HEK293 (cell line): ENCODE measurements at regions not wholly inside any gene's neighbourhood (a gene's known extent, or its start where the extent isn't known, plus 50 kb on each side); places are given as distances from the start of the nearest gene placed in this dataset.

ENCODE experiments used
- CTCF ChIA-PET: fragments of 350-600 bp; formaldehyde crosslinking; extraction: SDS; loops from one replicate; lab custom pipeline; 2021; ENCODE audit warnings: antibody characterized with exemption; lab: Yijun Ruan, JAX
- POLR2A ChIA-PET: fragments of 300-600 bp; formaldehyde crosslinking; extraction: SDS; loops from one replicate; lab custom pipeline; 2020; ENCODE audit warnings: antibody characterized with exemption, inconsistent platforms; lab: Yijun Ruan, JAX
- H3K27ac ChIP-seq: fragments of 200-500 bp; sonication (Bioruptor generic); 2 replicates; pipeline ENCODE4 v1.5.1; 2014; ENCODE audit warnings: low read depth, low read length, control low read depth, inconsistent platforms; ENCODE audit errors: extremely low read depth
- H3K36me3 ChIP-seq, 2 experiments: fragments of 200-500 bp in 1 of 2; sonication (Bioruptor generic) in 1 of 2; 1 replicate in 1 of 2; 2 replicates in 1 of 2; pipeline ENCODE4 v1.5.1; 2014 to 2017; ENCODE audit warnings: inconsistent platforms in 2 of 2, low read length in 2 of 2; ENCODE audit not compliant: control insufficient read depth in 2 of 2, insufficient read depth in 1 of 2
- H3K4me1 ChIP-seq: fragments of 200-500 bp; sonication (Bioruptor generic); 2 replicates; pipeline ENCODE4 v1.5.1; 2014; ENCODE audit warnings: mild to moderate bottlenecking, low read length, inconsistent platforms; ENCODE audit not compliant: control insufficient read depth, insufficient read depth
- H3K4me3 ChIP-seq: 2 replicates; pipeline ENCODE4 v1.5.1; 2011; ENCODE audit warnings: low read depth, mild to moderate bottlenecking, control low read depth, low read length, moderate library complexity
- H3K9me3 ChIP-seq: fragments of 200-500 bp; sonication (Bioruptor generic); 2 replicates; pipeline ENCODE4 v1.5.1; 2014; ENCODE audit warnings: low read depth, low read length, inconsistent platforms; ENCODE audit not compliant: control insufficient read depth, insufficient read depth
- FEZF1 ChIP-seq: fragments of 450-650 bp; formaldehyde crosslinking; IDR thresholded peaks from 2 replicates; pipeline ENCODE4 v1.5.1; 2016; ENCODE audit warnings: missing biosample characterization, missing genetic modification characterization
- GLIS1 ChIP-seq: fragments of 450-650 bp; formaldehyde crosslinking; IDR thresholded peaks from 2 replicates; pipeline ENCODE4 v1.5.1; 2016; ENCODE audit warnings: missing biosample characterization, missing genetic modification characterization
- HOXC10 ChIP-seq: sonication (generic); formaldehyde crosslinking; IDR thresholded peaks from 2 replicates; pipeline ENCODE4 v1.8.1; 2023; ENCODE audit warnings: mild to moderate bottlenecking, missing genetic modification reagents
- SP7 ChIP-seq: fragments of 450-650 bp; formaldehyde crosslinking; IDR thresholded peaks from 2 replicates; pipeline ENCODE4 v1.5.1; 2016; ENCODE audit warnings: missing biosample characterization, missing genetic modification characterization
- WT1 ChIP-seq: fragments of 450-650 bp; formaldehyde crosslinking; IDR thresholded peaks from 2 replicates; pipeline ENCODE4 v1.5.1; 2016; ENCODE audit warnings: missing biosample characterization, missing genetic modification characterization
- ZBTB7A ChIP-seq: fragments of 450-650 bp; formaldehyde crosslinking; IDR thresholded peaks from 2 replicates; pipeline ENCODE4 v1.5.1; 2016; ENCODE audit warnings: low read depth, missing biosample characterization, missing genetic modification characterization
- ZEB2 ChIP-seq: fragments of 450-650 bp; formaldehyde crosslinking; IDR thresholded peaks from 2 replicates; pipeline ENCODE4 v1.5.1; 2016; ENCODE audit warnings: missing biosample characterization, missing genetic modification characterization
- ZNF184 ChIP-seq: fragments of 450-650 bp; IDR thresholded peaks from 2 replicates; pipeline ENCODE4 v1.5.1; 2018; ENCODE audit warnings: missing biosample characterization, mild to moderate bottlenecking, missing genetic modification characterization
- ZNF211 ChIP-seq: fragments of 450-650 bp; formaldehyde crosslinking; IDR thresholded peaks from 2 replicates; pipeline ENCODE4 v1.5.1; 2016; ENCODE audit warnings: low read depth, missing biosample characterization, missing genetic modification characterization
- ZNF324 ChIP-seq: fragments of 450-650 bp; formaldehyde crosslinking; IDR thresholded peaks from 2 replicates; pipeline ENCODE4 v1.5.1; 2016; ENCODE audit warnings: missing biosample characterization, missing genetic modification characterization
- ZNF366 ChIP-seq: fragments of 450-650 bp; formaldehyde crosslinking; conservative IDR thresholded peaks from 2 replicates; pipeline ENCODE4 v1.5.1; 2016; ENCODE audit warnings: missing biosample characterization, missing genetic modification characterization
- ZNF391 ChIP-seq: fragments of 450-650 bp; formaldehyde crosslinking; IDR thresholded peaks from 2 replicates; pipeline ENCODE4 v1.5.1; 2016; ENCODE audit warnings: low read depth, missing biosample characterization, missing genetic modification characterization, borderline replicate concordance
- ZNF423 ChIP-seq: fragments of 450-650 bp; formaldehyde crosslinking; IDR thresholded peaks from 2 replicates; pipeline ENCODE4 v1.5.1; 2016; ENCODE audit warnings: missing biosample characterization, missing genetic modification characterization
- ZNF629 ChIP-seq: fragments of 450-650 bp; formaldehyde crosslinking; IDR thresholded peaks from 2 replicates; pipeline ENCODE4 v1.5.1; 2017; ENCODE audit warnings: missing biosample characterization, missing genetic modification characterization
- ZNF670 ChIP-seq: fragments of 450-650 bp; formaldehyde crosslinking; IDR thresholded peaks from 2 replicates; pipeline ENCODE4 v1.5.1; 2016; ENCODE audit warnings: missing biosample characterization, missing genetic modification characterization, low read depth
- ZNF785 ChIP-seq: fragments of 450-650 bp; formaldehyde crosslinking; IDR thresholded peaks from 2 replicates; pipeline ENCODE4 v1.5.1; 2016; ENCODE audit warnings: missing biosample characterization, missing genetic modification characterization
- ZXDB ChIP-seq: fragments of 450-650 bp; formaldehyde crosslinking; IDR thresholded peaks from 2 replicates; pipeline ENCODE4 v1.5.1; 2016; ENCODE audit warnings: missing biosample characterization, missing genetic modification characterization
- TF ChIP-seq, protein P1 (sequence below): fragments of 450-650 bp; formaldehyde crosslinking; IDR thresholded peaks from 2 replicates; pipeline ENCODE4 v1.5.1; 2016; ENCODE audit warnings: missing biosample characterization, missing genetic modification characterization
- TF ChIP-seq, protein P2 (sequence below): fragments of 450-650 bp; formaldehyde crosslinking; IDR thresholded peaks from 2 replicates; pipeline ENCODE4 v1.5.1; 2016; ENCODE audit warnings: missing biosample characterization, missing genetic modification characterization, borderline replicate concordance
- TF ChIP-seq, protein P3 (sequence below): sonication (generic); formaldehyde crosslinking; IDR thresholded peaks from 2 replicates; pipeline ENCODE4 v1.8.1; 2022; ENCODE audit warnings: mild to moderate bottlenecking, moderate library complexity, missing genetic modification reagents
- TF ChIP-seq, protein P4 (sequence below): fragments of 450-650 bp; formaldehyde crosslinking; IDR thresholded peaks from 2 replicates; pipeline ENCODE4 v1.5.1; 2016; ENCODE audit warnings: missing biosample characterization, missing genetic modification characterization, low read depth
- TF ChIP-seq, protein P5 (sequence below): fragments of 450-650 bp; formaldehyde crosslinking; IDR thresholded peaks from 2 replicates; pipeline ENCODE4 v1.5.1; 2017; ENCODE audit warnings: missing biosample characterization, missing genetic modification characterization
- TF ChIP-seq, protein P6 (sequence below): fragments of 450-650 bp; formaldehyde crosslinking; IDR thresholded peaks from 2 replicates; pipeline ENCODE4 v1.5.1; 2016; ENCODE audit warnings: missing biosample characterization, missing genetic modification characterization
- TF ChIP-seq, protein P7 (sequence below): fragments of 450-650 bp; formaldehyde crosslinking; IDR thresholded peaks from 2 replicates; pipeline ENCODE4 v1.5.1; 2017; ENCODE audit warnings: missing biosample characterization, missing genetic modification characterization

DNA sequence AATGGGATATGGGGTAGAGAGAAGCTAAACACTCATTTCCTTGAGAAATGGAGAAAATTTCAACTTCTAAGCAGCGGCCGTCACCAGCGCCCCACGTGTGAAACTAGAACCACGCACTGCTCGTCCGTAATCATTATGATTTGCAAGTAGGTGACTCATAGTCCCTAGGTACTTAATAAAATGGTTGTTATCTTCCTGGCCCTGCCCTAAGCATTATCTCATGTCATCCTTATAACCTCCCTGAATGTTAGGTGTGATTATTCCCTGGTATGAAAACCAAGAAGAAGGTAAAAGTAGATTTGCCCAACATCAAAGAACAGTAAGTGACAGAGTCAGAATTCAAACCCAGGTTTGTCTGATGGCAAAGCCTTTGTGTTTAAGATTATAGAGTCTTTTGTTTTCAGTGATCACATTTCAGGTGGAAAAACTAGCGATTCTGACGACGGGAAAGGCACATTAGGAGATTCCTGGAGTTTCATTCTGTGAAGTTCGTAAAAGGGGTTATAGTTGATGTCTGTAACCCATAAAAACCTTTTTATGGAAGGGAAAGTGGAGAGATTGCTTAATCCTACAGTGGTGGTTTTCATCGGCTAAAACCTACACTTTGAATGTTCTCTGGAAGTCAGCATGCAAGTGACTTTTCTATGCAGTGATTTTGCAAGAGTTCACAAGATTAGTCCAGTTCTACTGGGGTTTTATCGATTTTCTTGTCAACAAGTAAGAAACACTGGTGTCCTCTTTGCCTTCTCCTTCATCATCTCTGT is 202.9 kb upstream of the WWC1 start:
- POLR2A ChIA-PET = no interaction called here
- CTCF ChIA-PET = no interaction called here
- H3K27ac ChIP-seq = 0 out of 2 replicates have a peak overlapping the region, but pooled peaks have one; percentile 9
- peaks cover 19% of the 10 kb centered on the region for H3K4me1 ChIP-seq
- H3K36me3 ChIP-seq = no peaks in the 10 kb centered on the region
- H3K9me3 ChIP-seq = no peaks in the 10 kb centered on the region
- H3K4me3 ChIP-seq = no peak overlapping the region
- TF ChIP-seq ZNF423 (tag by site-specific recombination) (no peak), WT1 (tag by site-specific recombination) (peak; percentile 50; the same call in 1 of the 2 replicates), ZNF211 (no peak), ZNF391 (tag by site-specific recombination) (peak; percentile 45; the same call in 1 of the 2 replicates), ZNF324 (tag by site-specific recombination) (peak; percentile 64; the same call in 1 of the 2 replicates), GLIS1 (tag by site-specific recombination) (peak; percentile 61), ZNF184 (tag by site-specific recombination) (0 out of 2 replicates have a peak, but pooled peaks have one; percentile 22), FEZF1 (peak; percentile 82), ZNF366 (tag by site-specific recombination) (peak; percentile 60; the same call in 1 of the 2 replicates), HOXC10 (CRISPR knock-in tag) (no peak), ZNF785 (tag by site-specific recombination) (no peak), ZBTB7A (tag by site-specific recombination) (no peak), ZNF629 (peak; percentile 56), ZEB2 (peak; percentile 68; the same call in 1 of the 2 replicates), ZXDB (peak; percentile 63; the same call in 1 of the 2 replicates), SP7 (tag by site-specific recombination) (peak; percentile 95), ZNF670 (tag by site-specific recombination) (no peak)
- TF ChIP-seq, protein P1, sequence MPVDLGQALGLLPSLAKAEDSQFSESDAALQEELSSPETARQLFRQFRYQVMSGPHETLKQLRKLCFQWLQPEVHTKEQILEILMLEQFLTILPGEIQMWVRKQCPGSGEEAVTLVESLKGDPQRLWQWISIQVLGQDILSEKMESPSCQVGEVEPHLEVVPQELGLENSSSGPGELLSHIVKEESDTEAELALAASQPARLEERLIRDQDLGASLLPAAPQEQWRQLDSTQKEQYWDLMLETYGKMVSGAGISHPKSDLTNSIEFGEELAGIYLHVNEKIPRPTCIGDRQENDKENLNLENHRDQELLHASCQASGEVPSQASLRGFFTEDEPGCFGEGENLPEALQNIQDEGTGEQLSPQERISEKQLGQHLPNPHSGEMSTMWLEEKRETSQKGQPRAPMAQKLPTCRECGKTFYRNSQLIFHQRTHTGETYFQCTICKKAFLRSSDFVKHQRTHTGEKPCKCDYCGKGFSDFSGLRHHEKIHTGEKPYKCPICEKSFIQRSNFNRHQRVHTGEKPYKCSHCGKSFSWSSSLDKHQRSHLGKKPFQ (tag by site-specific recombination) = peak; percentile 63; the same call in 1 of the 2 replicates
- TF ChIP-seq, protein P2, sequence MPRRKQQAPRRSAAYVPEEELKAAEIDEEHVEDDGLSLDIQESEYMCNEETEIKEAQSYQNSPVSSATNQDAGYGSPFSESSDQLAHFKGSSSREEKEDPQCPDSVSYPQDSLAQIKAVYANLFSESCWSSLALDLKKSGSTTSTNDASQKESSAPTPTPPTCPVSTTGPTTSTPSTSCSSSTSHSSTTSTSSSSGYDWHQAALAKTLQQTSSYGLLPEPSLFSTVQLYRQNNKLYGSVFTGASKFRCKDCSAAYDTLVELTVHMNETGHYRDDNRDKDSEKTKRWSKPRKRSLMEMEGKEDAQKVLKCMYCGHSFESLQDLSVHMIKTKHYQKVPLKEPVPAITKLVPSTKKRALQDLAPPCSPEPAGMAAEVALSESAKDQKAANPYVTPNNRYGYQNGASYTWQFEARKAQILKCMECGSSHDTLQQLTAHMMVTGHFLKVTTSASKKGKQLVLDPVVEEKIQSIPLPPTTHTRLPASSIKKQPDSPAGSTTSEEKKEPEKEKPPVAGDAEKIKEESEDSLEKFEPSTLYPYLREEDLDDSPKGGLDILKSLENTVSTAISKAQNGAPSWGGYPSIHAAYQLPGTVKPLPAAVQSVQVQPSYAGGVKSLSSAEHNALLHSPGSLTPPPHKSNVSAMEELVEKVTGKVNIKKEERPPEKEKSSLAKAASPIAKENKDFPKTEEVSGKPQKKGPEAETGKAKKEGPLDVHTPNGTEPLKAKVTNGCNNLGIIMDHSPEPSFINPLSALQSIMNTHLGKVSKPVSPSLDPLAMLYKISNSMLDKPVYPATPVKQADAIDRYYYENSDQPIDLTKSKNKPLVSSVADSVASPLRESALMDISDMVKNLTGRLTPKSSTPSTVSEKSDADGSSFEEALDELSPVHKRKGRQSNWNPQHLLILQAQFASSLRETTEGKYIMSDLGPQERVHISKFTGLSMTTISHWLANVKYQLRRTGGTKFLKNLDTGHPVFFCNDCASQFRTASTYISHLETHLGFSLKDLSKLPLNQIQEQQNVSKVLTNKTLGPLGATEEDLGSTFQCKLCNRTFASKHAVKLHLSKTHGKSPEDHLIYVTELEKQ (tag by site-specific recombination) = 0 out of 2 replicates have a peak, but pooled peaks have one; percentile 55
- TF ChIP-seq, protein P3, sequence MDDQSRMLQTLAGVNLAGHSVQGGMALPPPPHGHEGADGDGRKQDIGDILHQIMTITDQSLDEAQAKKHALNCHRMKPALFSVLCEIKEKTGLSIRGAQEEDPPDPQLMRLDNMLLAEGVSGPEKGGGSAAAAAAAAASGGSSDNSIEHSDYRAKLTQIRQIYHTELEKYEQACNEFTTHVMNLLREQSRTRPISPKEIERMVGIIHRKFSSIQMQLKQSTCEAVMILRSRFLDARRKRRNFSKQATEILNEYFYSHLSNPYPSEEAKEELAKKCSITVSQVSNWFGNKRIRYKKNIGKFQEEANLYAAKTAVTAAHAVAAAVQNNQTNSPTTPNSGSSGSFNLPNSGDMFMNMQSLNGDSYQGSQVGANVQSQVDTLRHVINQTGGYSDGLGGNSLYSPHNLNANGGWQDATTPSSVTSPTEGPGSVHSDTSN = no peak
- TF ChIP-seq, protein P4, sequence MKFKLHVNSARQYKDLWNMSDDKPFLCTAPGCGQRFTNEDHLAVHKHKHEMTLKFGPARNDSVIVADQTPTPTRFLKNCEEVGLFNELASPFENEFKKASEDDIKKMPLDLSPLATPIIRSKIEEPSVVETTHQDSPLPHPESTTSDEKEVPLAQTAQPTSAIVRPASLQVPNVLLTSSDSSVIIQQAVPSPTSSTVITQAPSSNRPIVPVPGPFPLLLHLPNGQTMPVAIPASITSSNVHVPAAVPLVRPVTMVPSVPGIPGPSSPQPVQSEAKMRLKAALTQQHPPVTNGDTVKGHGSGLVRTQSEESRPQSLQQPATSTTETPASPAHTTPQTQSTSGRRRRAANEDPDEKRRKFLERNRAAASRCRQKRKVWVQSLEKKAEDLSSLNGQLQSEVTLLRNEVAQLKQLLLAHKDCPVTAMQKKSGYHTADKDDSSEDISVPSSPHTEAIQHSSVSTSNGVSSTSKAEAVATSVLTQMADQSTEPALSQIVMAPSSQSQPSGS (tag by site-specific recombination) = peak; percentile 40
- TF ChIP-seq, protein P5, sequence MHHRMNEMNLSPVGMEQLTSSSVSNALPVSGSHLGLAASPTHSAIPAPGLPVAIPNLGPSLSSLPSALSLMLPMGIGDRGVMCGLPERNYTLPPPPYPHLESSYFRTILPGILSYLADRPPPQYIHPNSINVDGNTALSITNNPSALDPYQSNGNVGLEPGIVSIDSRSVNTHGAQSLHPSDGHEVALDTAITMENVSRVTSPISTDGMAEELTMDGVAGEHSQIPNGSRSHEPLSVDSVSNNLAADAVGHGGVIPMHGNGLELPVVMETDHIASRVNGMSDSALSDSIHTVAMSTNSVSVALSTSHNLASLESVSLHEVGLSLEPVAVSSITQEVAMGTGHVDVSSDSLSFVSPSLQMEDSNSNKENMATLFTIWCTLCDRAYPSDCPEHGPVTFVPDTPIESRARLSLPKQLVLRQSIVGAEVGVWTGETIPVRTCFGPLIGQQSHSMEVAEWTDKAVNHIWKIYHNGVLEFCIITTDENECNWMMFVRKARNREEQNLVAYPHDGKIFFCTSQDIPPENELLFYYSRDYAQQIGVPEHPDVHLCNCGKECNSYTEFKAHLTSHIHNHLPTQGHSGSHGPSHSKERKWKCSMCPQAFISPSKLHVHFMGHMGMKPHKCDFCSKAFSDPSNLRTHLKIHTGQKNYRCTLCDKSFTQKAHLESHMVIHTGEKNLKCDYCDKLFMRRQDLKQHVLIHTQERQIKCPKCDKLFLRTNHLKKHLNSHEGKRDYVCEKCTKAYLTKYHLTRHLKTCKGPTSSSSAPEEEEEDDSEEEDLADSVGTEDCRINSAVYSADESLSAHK (tag by site-specific recombination) = peak; percentile 55
- TF ChIP-seq, protein P6, sequence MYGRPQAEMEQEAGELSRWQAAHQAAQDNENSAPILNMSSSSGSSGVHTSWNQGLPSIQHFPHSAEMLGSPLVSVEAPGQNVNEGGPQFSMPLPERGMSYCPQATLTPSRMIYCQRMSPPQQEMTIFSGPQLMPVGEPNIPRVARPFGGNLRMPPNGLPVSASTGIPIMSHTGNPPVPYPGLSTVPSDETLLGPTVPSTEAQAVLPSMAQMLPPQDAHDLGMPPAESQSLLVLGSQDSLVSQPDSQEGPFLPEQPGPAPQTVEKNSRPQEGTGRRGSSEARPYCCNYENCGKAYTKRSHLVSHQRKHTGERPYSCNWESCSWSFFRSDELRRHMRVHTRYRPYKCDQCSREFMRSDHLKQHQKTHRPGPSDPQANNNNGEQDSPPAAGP = peak; percentile 90
- TF ChIP-seq, protein P7, sequence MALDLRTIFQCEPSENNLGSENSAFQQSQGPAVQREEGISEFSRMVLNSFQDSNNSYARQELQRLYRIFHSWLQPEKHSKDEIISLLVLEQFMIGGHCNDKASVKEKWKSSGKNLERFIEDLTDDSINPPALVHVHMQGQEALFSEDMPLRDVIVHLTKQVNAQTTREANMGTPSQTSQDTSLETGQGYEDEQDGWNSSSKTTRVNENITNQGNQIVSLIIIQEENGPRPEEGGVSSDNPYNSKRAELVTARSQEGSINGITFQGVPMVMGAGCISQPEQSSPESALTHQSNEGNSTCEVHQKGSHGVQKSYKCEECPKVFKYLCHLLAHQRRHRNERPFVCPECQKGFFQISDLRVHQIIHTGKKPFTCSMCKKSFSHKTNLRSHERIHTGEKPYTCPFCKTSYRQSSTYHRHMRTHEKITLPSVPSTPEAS (tag by site-specific recombination) = 0 out of 2 replicates have a peak, but pooled peaks have one; percentile 18
